CD4-positive, alpha-beta T cell treated with Interleukin-1 beta for 1 hour (primary cell): ENCODE measurements at regions not wholly inside any gene's neighbourhood (a gene's known extent, or its start where the extent isn't known, plus 50 kb on each side); places are given as distances from the start of the nearest gene placed in this dataset.
"Not testable (repeated sequence)": the region's sequence is repeated elsewhere in the genome, so short reads cannot be mapped to it uniquely, and the experiment has no call there.

Experiments
- DNase-seq, 2 donors: peaks; one replicate each; pipeline ENCODE4 v3.0.0-alpha.2; 2020 to 2022

DNA sequence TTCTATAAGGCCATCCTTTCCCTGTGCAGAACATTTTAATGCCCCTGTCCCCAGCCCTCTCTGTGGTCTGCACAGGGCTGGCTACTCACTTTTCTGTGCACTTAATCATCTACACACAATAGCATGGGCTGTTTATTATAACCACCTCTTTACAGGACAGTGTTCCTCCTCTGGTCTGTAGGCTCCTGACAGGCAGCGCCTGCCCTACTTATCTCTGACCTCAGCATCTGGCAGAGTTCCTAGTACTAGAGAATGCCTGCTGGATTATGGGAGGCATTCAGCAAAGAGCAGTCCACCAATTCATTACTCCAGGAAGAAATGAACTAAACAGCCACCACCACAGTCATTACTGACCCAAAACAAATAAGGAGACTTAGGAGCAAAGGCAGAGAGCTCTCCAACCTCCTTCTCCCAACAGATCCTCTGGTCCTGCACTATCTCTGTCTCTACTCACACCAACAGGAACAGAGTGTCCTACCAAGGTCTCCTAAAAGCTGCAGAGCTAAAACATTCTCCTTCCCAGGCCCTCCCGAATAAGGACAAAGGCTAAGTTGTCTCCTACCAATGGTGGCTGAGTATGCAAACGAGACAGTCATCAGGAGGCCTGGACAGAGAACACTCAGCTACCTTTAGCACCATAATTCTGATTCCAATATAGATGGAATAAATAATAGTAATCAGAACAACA, 279.2 kb downstream of the QDPR start:
- no peak for DNase-seq

DNA sequence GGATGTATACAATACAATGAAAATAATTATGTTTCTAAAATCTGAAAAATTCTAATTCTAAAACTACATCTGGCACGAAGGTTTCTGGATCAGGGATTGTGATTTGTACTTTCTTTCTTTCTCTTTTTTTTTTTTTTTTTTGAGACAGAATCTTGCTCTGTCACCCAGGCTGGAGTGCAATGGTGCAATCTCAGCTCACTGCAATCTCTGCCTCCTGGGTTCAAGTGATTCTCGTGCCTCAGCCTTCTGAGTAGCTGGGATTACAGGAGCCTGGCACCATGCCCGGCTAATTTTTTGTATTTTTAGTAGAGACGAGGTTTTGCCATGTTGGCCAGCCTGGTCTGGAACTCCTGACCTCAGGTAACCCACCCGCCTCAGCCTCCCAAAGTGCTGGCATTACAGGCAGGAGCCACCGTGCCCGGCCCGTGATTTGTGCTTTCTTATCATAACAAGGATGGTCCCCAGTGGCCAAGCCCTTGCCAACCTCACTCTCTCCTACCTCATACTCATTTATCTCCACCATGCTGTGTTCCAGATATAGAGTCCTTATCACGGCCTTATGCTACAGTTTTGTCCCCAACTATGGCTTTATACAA, 279.9 kb downstream of the QDPR start:
- DNase-seq, result not testable (repeated sequence)

DNA sequence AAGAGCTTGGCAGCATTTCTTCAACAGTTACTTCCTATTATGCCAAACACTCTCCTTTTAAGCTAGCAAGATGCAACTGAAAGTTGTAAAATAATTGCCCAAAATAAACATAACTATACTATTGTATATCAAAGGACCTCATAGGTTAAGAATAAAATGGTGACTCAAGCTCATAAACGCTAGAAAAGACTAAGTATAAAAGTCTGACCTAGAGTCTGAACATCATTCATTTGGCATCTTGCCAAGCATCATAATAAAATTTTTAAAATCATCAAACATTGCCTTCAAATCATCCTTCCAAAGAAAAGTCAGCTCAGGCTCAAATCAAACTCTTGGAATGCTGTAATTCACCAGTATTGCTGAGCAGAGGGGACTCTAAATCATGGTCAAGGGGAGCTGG, 281.2 kb downstream of the QDPR start:
- DNase-seq, result no peak

DNA sequence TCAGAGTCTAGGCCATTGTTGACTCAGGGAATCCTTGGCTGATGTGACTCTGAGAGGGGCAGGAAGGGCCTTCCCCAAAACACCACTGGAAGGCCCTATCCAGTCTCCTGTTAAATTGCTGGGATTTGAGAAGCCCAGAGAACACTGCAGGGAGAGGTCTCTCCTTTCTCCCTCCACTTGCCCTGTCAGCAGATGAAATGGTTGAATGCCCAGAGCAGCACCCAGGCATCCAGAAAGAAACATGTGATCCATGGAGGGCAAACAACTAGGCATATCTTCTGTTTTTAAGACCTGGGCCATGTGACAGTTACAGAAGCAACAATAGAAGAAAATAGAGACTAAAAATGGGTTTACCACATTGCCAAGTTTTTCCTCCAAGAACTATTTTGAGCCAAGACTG, 291.1 kb downstream of the QDPR start:
- DNase-seq, result no peak

DNA sequence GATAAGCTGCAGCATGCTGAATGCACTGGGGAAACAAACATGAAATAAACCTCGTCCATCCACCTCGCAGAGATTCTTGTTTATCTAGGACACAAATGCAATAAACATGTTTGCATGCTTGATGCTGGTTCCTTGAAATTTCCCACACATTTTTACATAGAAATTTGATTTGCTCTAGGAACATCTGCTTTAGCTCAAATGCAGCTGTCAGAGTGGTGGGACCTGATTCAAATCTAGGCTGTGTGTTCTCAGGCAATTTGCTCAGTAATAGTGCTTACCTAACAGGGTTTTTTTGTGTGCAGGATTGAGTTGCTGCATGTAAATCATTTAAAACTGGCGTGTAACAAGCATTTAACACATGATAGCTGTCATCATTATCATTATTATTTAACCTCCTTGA, 293.1 kb downstream of the QDPR start:
- DNase-seq, result no peak

DNA sequence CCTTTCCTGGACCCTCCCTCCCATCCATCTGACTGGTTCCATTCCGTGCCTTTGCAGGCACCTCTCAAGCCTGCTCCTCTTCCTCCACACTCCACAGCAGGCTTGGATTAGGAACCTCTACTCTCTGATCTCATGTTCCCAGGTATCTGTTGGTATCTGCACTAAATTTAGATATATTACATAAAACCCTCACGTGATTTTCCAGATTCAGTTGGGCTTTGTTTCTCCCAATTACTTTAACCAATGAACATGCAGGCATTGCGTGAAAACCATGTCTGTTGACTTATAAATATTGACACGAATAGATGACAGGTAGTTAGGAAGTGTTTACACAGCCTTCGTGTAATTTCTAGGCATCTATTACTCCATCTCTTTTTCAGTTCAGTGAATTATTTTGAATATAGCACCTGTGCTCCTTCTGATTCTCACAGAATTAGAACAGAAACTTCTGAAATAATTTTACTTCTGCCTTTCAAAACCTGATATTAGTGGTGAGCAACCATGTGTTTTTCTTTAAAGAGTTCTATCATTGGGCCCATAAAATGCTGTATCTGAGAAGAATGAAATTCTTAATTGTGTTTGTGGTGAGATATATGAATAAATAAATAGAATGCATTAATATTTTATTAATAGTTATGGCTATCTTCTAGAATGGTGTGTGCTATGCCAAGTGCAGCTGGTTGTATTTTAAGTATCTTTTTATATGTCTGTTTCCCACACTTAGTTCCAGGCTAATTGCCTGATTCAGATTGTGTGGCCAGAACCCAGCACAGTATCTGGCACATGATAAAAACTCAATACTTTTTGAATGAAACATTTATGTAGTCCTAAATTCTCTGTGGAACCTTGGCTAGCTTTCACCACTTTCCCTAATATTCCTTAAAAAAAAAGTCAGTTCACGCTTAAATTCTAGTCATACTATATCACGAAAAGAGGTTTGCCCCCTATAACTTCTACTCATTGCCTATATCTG, 304.8 kb downstream of the QDPR start:
- no peak for DNase-seq

DNA sequence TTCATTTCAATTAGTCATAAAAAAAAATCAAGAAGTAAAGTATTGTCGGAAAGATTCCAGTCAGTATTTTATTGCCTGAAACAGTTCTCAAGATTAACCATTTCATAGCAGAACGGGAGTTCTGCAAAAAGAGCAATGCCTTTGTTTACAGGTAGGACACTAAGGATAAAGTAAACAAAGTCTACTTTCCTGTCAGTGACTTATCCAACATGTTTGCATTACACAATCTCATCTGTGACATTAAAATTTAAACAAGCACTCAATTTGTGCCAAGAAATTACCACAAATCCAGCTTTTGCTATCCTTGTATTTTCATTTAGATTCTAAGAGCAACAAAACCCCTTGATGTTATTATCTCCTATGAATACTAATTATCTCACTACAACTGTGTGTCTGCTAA, 306.5 kb upstream of the LDB2 start:
- no peak for DNase-seq

DNA sequence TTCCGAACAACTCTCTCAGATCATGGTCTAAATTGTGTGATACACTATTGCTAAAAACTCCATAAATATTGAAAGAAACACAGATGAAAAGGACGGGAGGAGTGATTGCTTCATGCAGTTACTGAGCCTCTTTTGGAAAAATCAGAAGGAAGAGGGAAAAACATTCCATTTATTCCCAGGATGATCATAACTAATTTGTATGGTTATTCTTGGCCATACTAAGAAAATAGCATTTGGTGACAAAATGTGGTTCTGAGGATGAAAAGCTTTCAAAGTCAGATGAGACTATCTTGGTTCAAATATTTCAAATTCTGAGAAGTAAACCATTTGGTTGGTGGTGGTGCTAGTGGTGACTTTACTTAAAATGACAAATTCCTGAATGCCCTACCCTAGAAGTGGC, 305.4 kb upstream of the LDB2 start:
- no peak for DNase-seq

DNA sequence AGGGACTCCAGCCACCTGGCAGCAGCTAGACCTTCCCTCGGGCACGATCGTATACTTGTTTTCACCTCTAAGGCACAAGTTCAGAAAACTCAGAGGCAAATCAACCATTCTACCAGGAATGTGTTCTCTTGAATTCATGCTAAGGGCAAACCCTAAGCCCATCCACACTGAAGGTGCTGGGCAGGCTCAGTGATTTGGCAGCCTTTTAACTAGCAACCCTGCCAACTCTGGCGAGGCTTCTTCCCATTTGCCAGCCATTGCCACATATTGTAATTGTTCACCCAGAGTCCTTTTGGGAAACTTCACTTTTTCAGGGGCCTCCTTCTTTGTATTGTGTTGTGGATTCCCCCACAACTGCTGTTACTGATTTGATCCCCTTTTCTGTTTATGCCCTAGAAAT, 298.6 kb upstream of the LDB2 start:
- DNase-seq, result no peak

DNA sequence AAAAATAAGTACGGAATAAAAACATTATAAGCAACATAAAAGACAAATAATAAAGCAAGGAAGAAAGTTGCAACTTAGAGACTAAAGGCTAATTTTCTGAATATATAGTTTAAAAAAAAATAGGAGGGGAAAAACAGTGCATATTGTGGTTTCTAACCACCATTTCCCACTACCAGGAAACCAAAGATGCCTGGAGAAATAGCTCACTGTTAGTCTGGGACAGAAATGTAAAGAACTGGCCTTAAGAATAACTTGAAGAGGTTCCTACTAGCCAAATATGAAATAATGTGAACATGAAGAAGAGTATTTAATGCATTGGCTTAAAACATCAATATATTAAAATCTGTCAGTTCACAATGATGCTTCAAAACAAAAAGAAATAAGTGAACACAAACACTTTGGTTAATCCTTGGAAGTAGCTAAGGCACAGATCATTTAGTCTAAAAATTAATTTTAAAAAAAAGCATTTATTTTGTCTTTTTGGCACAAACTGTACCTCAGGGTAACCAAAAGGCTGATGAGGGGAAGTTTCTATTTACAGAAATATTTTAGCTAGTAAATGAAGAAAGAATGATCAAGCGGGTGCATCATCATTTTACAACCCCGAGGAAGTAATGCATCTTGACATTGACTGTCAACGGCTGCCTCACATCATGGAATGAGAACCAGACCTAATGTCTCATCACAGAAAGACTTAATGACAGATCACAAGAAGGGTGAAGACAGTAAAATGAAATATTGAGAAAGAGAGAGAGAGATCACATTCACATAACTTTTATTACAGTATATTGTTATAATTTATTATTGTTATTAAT, 297.2 kb upstream of the LDB2 start:
- no peak for DNase-seq

DNA sequence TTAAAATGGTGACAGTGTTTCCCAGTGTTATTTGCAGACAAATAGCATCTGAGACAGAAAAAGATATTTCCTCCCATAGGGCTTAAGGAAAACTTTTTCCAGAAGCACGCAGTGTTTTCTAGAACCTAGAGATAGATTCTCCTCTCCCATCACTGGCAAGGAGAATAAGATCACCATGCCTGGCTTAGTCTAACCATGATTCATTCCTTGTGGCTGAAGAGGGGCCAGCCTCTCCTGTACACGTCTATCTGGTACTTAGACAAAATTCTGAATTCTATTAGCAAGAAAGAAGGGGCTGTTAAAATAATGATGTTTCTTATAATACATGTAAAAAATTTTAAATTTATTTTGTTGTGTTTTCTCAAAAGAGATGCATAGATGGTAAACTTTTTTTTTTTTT, 296.1 kb upstream of the LDB2 start:
- no peak for DNase-seq

DNA sequence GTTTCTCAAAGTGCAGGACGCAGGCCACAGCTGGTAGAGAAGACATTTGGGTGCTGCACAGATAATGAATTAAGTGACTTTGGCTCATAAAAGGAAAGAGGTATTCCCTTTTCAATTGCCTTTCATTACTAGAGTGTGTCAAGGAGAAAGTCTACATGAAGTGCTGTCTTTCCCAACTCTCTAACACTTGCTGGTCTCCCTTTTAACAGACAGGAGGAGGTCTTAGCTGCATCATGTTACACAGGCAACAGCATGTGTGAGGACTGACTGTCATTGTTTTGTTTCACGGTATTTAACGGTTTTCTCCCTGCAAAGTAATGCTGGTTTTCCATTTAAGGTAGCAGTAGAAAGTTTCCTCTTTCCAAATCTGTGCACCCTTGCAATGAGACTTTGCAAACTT, 291.3 kb upstream of the LDB2 start:
- no peak for DNase-seq

DNA sequence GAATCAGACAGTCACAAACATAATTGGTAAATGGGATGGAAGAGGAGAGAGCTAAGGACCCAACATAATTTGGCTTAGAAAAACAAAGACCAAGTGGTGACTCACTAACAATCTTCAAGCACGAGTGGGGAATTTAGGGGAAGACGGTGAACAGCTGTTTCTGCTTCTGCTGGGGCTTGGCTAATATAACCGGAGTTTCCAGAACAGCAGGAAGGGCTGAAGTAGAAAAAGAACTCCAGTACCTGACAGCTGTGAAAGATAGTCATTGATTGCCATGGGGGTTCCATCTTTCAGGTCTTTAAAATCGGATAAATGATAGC, 290.9 kb upstream of the LDB2 start:
- no peak for DNase-seq

DNA sequence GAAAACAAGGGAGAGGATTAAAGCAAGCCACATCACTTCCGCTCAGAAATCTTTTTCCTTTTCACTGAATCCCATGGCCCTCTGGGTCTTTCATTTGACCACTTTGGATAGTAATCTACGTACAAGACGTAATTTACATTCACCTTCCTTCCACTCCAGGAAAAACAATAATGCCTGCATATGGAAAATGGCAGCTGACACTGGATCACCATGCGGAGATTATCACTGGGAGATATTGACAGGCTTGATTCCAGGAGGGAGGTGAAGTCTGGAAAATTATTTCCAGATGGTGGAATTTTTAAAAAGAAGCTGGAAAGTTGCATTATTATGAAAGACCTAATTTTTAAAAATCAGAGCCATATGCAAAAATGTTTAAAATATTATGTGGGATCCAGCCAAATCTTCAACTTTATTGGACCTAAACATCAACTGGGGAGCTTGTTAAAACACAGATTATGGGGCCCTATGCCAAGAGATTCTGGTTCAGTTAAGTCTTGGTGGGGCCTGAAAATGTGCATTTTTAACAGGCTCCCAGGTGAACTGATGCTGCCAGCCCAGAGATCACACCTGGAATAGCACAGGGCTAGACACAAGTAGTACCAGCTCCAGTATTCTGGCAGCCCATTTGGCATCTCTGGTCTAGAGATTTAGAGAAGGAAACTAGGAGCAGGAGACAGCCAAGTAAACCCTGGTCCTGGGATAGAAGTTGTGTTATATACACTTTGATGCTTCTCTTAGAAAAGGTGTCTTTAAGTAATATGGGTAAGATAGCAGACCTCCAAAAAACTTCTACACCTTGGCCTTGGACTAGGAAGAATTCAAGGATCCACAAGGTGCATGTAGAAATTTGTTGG, 290.3 kb upstream of the LDB2 start:
- no peak for DNase-seq

DNA sequence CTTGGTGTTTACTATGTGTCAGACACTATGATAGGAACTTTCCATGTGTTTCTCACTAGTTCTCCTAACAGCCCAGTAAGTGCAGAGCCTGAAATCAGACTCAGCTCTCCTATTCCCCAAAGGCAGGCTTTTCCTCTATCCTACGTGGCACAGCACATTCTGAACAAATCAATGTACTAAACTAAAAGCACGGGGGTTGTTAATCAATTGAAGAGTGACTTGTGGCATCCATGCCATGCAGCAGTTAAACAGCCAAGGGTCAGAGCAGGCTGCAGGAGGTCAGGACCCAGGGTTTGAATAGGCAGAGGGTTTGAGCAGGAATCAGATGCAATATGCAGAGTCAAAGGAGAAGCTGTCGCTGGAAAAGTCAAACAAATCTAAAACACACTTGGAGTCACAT, 289.7 kb upstream of the LDB2 start:
- DNase-seq, result no peak

DNA sequence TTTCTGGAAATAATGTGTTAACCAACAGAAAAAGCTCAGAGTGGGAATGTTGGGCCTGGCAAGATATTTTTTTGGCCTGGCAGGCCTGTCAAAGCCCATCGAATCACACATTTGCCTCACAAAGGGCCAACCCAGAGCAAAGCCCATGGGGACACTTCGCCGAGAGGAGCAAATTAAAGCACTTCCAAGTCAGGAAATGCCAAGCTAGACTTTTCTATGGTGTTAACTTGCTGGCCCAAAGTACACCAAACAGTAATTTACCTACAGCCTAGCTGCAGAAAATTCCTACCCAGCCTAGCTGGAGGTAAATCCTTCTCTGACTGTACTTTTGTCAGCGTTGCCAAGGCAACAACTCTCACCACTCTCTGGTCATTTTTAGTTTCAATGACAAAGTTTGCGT, 288.6 kb upstream of the LDB2 start:
- no peak for DNase-seq

DNA sequence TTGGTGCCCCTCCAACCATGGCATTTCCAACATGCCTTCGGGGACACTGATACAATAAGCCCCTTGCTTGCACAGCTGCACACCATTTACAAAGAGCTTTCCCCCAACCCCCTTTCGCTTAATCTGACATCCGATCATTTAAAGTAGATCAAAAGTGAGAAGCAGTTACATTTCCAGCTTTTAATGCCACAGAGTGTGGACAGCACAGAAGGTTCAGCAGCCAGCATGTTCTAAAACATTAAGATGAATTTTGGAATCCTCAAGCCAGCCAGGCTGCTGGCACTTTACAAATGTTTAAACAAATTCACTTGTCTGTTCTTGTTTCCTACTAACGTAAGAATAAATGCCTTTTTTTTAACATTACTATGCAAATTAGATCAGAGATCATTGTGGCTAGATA, 284.4 kb upstream of the LDB2 start:
- DNase-seq, result no peak

DNA sequence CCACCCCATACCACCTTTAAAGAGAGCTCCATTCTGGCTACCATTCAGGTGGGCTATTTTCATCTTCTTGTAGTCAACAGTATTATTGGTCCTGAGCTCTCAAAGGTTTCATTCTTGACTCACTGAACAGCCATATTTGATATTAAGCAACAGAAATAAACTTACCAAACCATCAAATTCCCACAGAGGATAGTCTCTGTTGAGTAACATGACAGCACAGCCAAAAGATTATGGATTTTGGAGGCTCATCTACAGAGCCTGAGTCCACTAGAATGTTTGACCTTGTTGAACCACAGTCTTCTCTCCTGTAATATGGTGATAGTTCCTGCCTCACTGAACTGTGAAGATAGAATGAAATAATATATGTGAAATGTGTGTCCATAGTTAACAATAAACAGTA, 276.3 kb upstream of the LDB2 start:
- no peak for DNase-seq

DNA sequence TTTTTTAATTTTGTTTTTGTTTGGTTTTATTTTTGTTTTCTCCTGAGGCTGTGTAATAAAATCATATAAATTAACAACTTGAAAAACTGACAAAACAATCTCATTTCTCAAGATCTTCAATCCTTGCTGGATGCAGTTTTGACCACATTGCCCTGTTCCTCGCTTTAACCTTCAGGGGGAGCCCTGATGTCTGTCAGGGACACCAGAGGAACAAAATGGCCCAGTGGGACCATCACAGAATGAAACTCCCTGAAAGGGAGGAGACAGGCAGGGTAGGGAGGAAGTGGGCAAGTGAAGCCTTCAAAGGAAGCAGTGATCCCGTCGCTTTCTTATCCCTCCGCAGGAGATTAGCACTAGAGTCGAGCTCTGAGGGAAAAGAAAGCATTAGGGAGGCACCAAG, 274.9 kb upstream of the LDB2 start:
- no peak for DNase-seq

DNA sequence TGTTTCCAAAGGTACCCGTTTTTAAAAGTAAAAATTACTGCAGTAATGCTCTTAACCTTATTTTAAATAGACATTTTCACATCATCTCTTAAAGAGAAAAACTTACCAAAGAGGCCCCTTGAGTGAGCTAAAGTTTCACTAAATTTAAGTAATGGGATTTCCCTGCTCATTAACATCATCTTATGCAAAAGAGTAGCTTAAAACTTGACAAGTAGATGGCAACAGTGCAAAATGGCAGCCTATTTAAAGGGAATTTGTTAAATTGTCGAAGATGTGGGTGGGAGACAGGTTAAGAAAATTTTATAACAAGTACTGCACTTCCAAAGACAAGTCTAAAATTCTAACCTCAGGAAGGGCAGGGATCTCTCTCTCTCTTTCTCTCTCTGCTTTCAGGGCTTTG, 271.7 kb upstream of the LDB2 start:
- DNase-seq, result no peak

DNA sequence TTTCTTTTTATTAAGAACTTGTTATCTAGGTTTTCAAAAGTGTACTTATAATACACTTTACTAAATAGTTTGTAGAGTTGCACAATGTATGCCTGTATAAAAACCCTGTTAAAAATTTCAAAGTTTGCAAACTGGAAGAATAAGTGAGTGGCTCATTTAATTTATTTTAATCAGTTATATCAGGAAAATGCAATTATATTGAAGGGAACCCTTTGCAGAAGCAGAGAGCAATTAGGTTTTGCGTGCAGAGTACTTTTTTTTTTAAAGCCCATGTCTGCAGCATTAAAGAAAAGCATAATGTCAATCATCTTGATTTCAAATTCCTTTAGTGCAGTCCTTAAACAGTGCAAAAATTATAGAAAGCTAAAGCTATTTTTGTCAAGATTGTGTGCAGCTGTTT, 271.3 kb upstream of the LDB2 start:
- no peak for DNase-seq

DNA sequence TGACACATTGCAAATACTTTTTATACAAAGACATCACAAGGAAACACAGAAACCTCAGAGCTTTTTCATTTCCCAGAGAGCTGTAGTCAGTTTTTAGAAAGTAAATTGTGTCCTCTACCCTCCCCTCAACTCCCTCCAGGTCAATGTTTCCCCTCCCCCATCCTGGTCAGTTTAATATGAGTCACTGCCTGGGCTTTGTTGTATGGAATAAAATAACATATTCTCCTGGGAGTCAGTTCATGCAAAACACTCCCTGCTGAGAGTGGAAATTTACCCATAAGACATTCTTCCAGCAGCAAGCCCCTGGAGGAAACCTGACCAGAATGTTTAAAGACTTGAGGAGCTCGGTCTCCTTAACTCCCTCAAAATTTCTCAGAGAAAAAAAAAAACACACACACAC, 270.1 kb upstream of the LDB2 start:
- no peak for DNase-seq
